ENCODE measurements at regions not wholly inside any gene's neighbourhood (a gene's known extent, or its start where the extent isn't known, plus 50 kb on each side); places are given as distances from the start of the nearest gene placed in this dataset.

DNA sequence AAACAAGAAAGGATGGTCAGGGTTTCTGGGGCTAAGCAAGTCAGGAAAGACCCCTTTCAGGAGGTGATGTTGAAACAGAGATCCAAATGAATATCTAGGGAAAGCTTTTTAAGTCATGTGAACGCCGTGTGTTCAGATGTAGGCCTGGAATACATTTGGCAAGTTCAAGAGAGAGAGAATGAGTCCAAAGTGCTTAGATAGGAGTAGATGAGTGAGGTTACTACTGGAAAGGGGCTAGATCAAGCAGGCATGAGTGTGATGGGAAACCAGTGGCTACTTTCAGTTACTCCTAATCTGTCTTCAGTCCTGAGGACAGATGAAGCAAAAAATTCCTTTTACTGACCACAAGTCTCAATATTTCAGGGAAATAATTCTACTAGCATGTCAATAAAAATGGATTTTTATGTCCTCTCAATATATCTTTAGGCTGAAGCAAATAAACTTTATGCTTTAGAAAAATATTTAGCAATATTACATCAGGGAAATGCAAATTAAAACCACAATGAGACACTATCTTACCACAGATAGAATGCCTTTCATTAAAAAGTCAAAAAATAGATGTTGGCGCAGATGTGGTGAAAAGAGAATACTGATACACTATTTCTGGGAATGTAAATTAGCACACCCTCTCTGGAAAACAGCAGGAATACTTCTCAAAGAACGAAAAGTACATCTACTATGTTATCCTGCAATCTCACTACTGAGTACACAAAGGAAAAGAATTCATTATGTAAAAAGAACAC lies 1085.0 kb upstream of the TENM4 start:
- no peak for DNase-seq

- DNase-seq = no peak
Observed at GRCh38 chr11:80524349-80524748, 1083.5 kb upstream of the TENM4 start.

GRCh38 chr11:80523057-80523456 lies 1082.2 kb upstream of the TENM4 start:
- DNase-seq = no peak

DNA sequence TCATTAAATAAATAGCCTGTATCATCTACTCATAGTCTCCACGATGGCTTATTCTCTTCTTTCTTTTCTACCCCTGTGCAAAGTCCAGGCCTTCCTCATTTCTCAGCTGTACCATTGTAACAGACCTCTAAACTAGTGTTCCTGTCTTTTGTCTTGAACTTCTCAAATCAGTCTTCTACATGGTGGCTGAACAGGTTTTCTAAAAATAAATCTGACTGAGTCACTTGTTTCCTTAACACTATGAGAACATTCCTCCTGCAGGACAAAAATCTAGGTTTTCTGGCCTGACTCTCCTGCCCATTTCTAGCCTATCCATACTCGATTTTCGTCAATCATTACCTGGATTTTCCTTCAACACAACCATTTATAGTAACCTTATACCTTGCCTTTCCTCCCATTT lies 1080.8 kb upstream of the TENM4 start:
- no peak for DNase-seq

- no peak for DNase-seq
Observed at GRCh38 chr11:80520507-80520887, 1079.7 kb upstream of the TENM4 start.

DNA sequence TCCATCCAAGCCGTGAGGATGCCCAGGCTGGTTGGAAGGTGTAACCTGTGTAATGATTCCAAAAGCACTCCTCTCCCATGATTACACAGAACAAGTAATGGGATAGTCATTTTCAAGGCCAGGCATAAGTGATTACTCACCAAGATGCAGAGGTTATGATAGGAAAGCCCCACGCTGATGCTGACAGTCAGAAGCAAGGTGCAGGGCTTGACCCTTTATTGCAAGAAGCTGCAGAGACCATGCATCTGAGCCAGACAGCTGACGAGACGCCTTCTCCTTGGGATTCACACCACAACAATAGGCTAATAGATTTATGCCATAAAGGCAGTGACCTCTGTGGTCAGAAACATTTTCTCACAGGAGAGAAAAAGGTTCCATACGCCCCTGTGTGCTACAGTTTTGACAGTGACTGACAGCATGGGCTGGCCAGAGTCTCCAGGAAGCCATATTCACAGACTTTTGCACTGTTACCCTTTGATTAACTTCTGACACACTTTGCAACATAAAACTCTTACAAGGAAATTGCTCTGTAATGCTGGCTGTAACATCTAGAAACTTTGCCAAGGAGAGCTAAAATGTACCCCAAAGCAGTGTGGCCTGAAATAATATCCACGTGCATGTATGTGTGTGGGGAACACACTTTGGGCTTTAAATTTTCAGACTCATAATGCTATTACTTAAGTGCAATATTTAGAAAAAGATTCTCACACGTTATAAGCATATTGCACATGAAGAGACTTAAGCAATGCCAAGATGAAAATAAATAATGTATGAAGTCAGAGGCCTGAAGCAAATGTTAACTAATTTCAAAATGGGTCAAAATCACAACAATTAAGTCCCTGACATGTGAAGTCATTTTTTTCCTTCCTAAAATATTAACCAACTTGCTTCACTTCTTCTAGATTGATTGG lies 1079.0 kb upstream of the TENM4 start:
- no peak for DNase-seq

DNA sequence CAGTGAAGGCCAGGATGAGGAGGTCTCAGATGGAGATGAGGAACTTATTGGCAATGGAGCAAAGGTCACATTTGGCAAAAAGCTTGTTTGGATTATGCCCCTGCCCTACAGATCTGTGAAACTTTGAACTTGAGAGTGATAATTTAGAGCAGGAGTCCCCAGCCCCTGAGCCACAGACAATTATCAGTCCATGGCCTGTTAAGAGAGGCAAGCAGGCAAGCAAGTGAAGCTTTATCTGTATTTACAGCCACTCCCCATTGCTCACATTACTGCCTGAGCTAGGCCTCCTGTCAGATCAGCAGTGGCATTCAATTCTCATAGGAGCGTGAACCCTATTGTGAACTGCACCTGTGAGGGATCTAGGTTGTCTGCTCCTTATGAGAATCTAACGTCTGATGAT lies 1076.9 kb upstream of the TENM4 start:
- no peak for DNase-seq

DNA sequence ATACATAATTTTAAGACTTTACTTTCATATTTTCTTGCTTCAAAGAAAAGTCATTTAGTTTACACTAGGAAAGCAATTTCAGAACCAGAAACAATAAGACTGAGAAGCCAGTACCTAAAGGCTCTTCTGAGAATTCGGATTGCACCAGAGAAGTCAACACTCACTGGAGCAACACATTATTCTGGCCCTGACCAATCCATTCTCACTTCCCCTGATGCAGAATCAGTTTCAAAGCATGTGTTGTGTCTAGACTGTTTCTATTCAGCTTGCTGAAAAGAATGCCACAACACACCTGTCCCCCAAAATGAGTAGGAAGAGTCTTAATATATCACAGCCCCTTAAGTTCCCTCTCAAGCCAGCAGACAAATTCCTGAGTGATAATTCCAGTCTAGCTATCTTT lies 1074.3 kb upstream of the TENM4 start:
- DNase-seq = no peak

DNA sequence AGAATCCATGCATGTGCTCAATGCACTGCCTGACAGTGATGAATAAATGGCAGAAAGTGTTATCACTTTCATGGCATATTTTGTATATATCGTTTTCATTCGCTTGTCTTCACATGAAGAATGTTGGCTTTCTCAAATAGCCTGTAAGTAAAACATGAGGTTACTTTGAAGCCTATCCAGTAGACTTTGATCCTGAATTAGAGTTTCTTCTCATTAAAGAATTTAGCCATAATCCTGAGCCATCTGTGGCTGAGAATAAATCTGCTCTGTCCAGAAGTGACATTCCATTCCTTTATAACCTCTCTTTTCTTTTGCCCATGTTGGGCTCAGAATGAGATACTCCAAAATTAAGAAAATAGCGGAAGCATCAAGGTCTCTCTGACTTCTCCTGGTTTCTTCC lies 1071.7 kb upstream of the TENM4 start:
- no peak for DNase-seq

DNA sequence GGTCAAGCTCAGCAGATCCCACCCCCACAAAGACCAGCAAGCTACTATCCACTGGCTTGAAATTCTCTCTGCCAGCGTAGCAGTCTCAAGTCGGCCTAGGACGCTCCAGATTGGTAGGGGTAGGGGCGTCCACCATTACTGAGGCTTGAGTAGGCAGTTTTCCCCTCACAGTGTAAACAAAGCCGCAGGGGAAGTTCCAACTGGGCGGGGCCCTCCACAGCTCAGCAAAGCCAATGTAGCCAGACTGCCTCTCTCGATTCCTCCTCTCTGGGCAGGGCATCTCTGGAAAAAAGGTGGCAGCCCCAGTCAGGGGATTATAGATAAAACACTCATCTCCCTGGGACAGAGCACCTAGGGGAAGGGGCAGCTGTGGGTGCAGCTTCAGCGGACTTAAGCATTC lies 1064.9 kb upstream of the TENM4 start:
- DNase-seq = no peak

DNA sequence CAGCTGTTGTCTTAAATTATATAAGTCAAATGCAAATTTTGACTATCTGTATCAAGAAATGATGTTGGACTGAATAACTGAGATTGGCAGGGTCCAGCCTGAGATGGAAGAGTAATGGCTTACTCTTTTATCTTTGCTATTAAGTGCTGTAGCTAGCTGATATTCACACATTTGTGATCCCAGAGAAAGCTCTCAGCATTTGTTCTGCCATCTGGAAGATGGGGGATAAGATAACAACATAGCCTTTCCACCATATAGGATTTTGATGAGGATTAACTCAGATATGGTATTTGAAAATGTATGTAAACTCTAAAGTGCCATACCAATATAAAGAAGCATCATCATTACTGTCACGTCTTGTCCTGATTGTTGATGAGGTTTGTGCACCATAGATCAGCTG lies 1063.2 kb upstream of the TENM4 start:
- DNase-seq = no peak

- DNase-seq = no peak
Observed at GRCh38 chr11:80502511-80502910, 1061.7 kb upstream of the TENM4 start.

GRCh38 chr11:80495116-80495515 lies 1054.3 kb upstream of the TENM4 start:
- no peak for DNase-seq

- DNase-seq = no peak
Observed at GRCh38 chr11:80487952-80488351, 1047.1 kb upstream of the TENM4 start.

GRCh38 chr11:80486678-80487077 lies 1045.8 kb upstream of the TENM4 start:
- no peak for DNase-seq

- no peak for DNase-seq
Observed at GRCh38 chr11:80477178-80477577, 1036.3 kb upstream of the TENM4 start.

GRCh38 chr11:80473562-80473961 lies 1032.7 kb upstream of the TENM4 start:
- no peak for DNase-seq

DNA sequence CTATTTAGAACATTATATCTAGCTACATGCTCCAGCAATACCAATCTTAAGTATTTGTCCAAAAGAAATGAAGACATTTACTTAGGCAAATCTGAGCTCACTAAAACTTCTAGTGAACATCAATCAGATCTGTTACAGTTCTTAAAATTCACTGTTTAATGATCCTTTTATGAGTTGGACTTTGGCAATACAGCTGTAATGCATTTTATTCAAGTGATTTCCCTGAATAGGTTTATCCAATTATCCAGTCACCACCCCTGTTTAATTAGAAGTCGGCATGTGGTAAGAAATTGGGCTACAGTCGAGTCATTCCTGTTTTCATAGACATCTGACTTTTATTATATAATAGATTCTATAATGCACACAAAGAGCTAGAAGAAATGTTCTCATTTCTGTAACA lies 1029.0 kb upstream of the TENM4 start:
- DNase-seq = no peak

- no peak for DNase-seq
Observed at GRCh38 chr11:80466570-80466969, 1025.7 kb upstream of the TENM4 start.

GRCh38 chr11:80462211-80462610 lies 1021.4 kb upstream of the TENM4 start:
- DNase-seq = no peak

DNA sequence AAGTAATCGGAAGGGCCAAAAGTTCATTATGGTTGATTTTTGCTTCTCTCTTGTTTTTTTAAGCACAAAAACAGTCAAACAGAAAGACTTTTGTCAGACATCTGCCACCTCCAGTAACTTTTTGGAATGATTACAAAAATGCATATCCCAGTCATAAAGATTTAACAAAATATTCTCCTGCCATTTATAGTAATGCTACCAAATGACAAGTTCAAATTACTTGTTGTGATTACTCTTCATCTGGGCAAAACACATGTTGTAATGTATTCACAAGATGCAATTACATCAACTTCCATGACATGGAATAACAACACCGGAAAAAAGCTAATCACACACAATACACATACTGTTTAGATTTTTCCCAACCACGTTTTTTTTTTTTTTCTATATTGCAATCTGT lies 1017.5 kb upstream of the TENM4 start:
- no peak for DNase-seq

GRCh38 chr11:80457823-80458222 lies 1017.0 kb upstream of the TENM4 start:
- no peak for DNase-seq

- no peak for DNase-seq
Observed at GRCh38 chr11:80455818-80456217, 1015.0 kb upstream of the TENM4 start.

DNA sequence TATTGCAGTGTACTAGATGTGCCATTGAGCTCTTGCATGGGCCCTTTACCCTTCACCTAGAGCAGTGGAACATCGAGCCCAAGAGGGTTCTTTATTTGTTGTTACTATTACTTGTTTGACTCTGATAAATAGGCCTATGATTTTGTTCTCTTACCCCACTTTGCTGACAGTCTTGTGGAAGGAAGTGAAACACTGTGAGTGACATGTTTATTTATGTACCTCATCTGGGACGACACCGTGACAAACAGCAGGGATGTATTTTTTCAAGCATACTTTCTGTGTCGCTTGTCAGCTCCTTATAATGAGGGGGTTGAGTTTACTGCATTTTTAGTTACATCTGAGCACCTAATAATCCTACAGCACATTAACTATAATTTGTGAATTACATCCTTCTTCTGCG lies 1010.3 kb upstream of the TENM4 start:
- DNase-seq = no peak

Data from NCI-H524 treated with DMSO at 0.1 percent for 48 hours (cell line).